Right hindlimb (tissue), 1 donor: ENCODE measurements at regions not wholly inside any gene's neighbourhood (a gene's known extent, or its start where the extent isn't known, plus 50 kb on each side); places are given as distances from the start of the nearest gene placed in this dataset.

Experiments
- DNase-seq: peaks from one replicate; pipeline ENCODE4 v3.0.0-alpha.2; 2018

GRCh38 chr6:44776344-44776743 lies 388.8 kb downstream of the CDC5L start:
- no peak for DNase-seq

GRCh38 chr6:44778513-44778912 lies 391.0 kb downstream of the CDC5L start:
- DNase-seq, result no peak
